Mesothelial cell of epicardium (in vitro differentiated cells): ENCODE measurements at regions not wholly inside any gene's neighbourhood (a gene's known extent, or its start where the extent isn't known, plus 50 kb on each side); places are given as distances from the start of the nearest gene placed in this dataset.
"Not testable (repeated sequence)": the region's sequence is repeated elsewhere in the genome, so short reads cannot be mapped to it uniquely, and the experiment has no call there.

Experiments used
- DNase-seq, 2 experiments: peaks; one replicate each; pipeline ENCODE4 v3.0.0; 2021; ENCODE audit warnings: low spot score in 2 of 2; ENCODE audit not compliant: unreplicated experiment in 2 of 2
- H3K27ac Mint-ChIP-seq: 2 replicates; pipeline ENCODE4 v1.8.0; 2021; ENCODE audit warnings: mixed read lengths
- H3K27me3 Mint-ChIP-seq: 2 replicates; pipeline ENCODE4 v1.8.0; 2021; ENCODE audit warnings: low read depth, mixed read lengths
- H3K36me3 Mint-ChIP-seq: 2 replicates; pipeline ENCODE4 v1.8.0; 2021; ENCODE audit warnings: mixed read lengths
- H3K4me1 Mint-ChIP-seq: 2 replicates; pipeline ENCODE4 v1.8.0; 2021; ENCODE audit warnings: mixed read lengths
- H3K4me3 Mint-ChIP-seq: 2 replicates; pipeline ENCODE4 v1.8.0; 2021; ENCODE audit warnings: mild to moderate bottlenecking, moderate library complexity, mixed read lengths
- H3K9me3 Mint-ChIP-seq: 2 replicates; pipeline ENCODE4 v1.8.0; 2021; ENCODE audit warnings: mixed read lengths
- CTCF ChIP-seq: fragments of 200-600 bp; sonication (generic); IDR thresholded peaks from one replicate; pipeline ENCODE4 v1.5.0; 2021; ENCODE audit warnings: antibody characterized with exemption; ENCODE audit not compliant: unreplicated experiment

- Mint-ChIP-seq H3K4me3 (no peak overlapping the region), H3K36me3 (no peaks in the 10 kb centered on the region), H3K27me3 (peaks cover 25% of the 10 kb centered on the region), H3K4me1 (no peaks in the 10 kb centered on the region), H3K9me3 (no peaks in the 10 kb centered on the region), H3K27ac (no peak overlapping the region)
- TF ChIP-seq CTCF: no peak
- DNase-seq: no peak
These were observed 521.6 kb upstream of the ZNF337 start for GRCh38 chr20:26218301-26218700.

GRCh38 chr20:26216025-26216424, 519.4 kb upstream of the ZNF337 start:
- H3K4me1 Mint-ChIP-seq: no peaks in the 10 kb centered on the region
- no peak for TF ChIP-seq CTCF
- no peaks in the 10 kb centered on the region for H3K36me3 Mint-ChIP-seq
- H3K9me3 Mint-ChIP-seq: no peaks in the 10 kb centered on the region
- H3K27ac Mint-ChIP-seq: no peak overlapping the region
- DNase-seq: no peak
- H3K27me3 Mint-ChIP-seq: peaks cover 44% of the 10 kb centered on the region
- H3K4me3 Mint-ChIP-seq: no peak overlapping the region

DNA sequence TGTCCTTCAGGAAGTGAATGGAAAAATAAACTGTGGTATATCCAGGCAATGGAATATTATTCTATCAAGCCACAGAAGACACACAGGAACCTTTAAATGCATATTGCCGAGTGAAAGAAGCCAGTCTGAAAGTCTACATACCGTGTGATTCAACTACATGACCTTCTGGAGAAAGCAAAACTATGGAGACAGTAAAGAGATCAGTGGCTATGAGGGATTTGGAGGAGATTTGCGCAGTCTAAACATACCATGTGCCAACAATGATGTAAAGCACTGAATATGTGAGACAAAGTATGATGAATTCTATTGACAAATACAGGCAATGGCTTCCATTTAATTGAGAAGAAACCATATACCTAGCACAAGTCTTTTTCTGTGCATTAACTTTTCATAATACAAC, 518.3 kb upstream of the ZNF337 start:
- no peak for DNase-seq
- H3K36me3 Mint-ChIP-seq: no peaks in the 10 kb centered on the region
- H3K9me3 Mint-ChIP-seq: no peaks in the 10 kb centered on the region
- no peak for TF ChIP-seq CTCF
- no peak overlapping the region for H3K4me3 Mint-ChIP-seq
- H3K4me1 Mint-ChIP-seq: peaks cover under 1% of the 10 kb centered on the region
- H3K27ac Mint-ChIP-seq: no peak overlapping the region
- H3K27me3 Mint-ChIP-seq: peaks cover 52% of the 10 kb centered on the region

DNA sequence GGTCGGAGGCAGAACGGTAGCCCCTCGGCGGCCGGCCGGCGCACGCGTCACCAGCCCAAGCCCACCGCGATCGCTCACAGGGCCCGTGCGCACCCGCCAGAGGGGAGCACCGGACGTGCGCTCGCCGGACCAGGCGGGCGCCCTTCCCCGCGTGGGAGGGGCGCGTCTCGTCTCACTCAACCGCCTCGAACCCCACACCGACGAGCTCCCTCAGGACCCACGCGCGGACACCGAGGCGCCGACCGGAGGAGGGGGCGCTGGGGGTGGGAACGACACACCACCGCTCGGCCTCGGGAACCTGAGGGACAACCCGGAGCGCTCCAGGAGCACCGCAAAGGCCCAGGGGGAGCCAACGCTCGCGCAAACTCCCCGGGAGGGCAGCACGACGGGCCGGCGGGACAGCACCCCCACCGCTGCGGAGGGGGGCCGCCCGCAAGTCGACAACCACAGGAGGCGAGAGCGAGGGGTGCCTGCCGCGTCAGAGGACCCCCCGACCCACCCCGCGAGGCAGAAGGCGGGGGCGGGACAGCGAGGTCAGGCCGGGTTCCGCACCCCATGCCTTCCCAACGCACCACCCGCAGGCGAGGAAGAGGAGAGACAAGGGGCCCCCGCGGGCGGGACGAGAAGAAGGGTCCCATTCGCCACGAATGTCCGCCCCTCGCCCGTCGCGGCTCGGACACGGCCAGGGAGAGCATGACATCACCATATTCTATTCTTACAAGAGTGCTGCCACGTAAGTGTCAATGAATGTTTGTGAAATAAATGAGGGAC, 512.7 kb upstream of the ZNF337 start:
- Mint-ChIP-seq H3K9me3 (no peaks in the 10 kb centered on the region), H3K27ac (no peak overlapping the region), H3K36me3 (no peaks in the 10 kb centered on the region), H3K27me3 (peaks cover 78% of the 10 kb centered on the region), H3K4me3 (peak overlapping the region; percentile 28), H3K4me1 (peaks cover 6% of the 10 kb centered on the region)
- DNase-seq: peak; percentile 38 to 47
- no peak for TF ChIP-seq CTCF

GRCh38 chr20:26208296-26209091, 511.8 kb upstream of the ZNF337 start:
- Mint-ChIP-seq H3K4me1 (peaks cover 6% of the 10 kb centered on the region), H3K27ac (no peak overlapping the region), H3K27me3 (peaks cover 71% of the 10 kb centered on the region), H3K4me3 (peak overlapping the region; percentile 52), H3K9me3 (no peaks in the 10 kb centered on the region), H3K36me3 (no peaks in the 10 kb centered on the region)
- TF ChIP-seq CTCF: no peak
- DNase-seq: peak; percentile 20 to 49

DNA sequence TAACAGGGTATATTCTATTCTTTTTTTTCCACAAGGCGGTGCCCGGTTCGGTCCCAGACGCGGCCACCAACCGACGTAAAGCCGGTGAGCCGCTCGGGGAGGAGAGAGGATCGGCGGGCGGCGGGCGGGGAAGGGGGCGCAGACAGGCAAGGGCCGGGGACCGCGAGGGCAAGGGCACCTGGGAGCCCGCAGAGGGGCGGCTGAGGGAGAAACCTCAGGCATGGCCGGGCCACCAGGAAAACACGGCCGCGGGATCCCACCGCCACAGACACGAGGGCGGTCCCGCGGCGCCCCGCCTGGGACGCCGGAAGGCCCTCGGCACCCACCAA, 511.3 kb upstream of the ZNF337 start:
- H3K4me1 Mint-ChIP-seq, H3K36me3 Mint-ChIP-seq, H3K9me3 Mint-ChIP-seq, H3K27ac Mint-ChIP-seq: not testable (repeated sequence)
- Mint-ChIP-seq H3K4me3 (peak overlapping the region; percentile 52), H3K27me3 (peaks cover 66% of the 10 kb centered on the region)
- DNase-seq: peak in 1 of 2 experiments; percentile 19
